ENCODE measurements at regions not wholly inside any gene's neighbourhood (a gene's known extent, or its start where the extent isn't known, plus 50 kb on each side); places are given as distances from the start of the nearest gene placed in this dataset.

- no peak for DNase-seq (ENCODE audit: low read depth in 2 of 2)
These were observed 639.7 kb downstream of the BNC2 start for GRCh38 chr9:16230731-16231130.

- no peak for DNase-seq (ENCODE audit: low read depth in 2 of 2)
These were observed 634.2 kb downstream of the BNC2 start for GRCh38 chr9:16236311-16236710.

- no peak for DNase-seq (ENCODE audit: low read depth in 2 of 2)
These were observed 633.6 kb downstream of the BNC2 start for GRCh38 chr9:16236882-16237281.

GRCh38 chr9:16238623-16239138, 631.8 kb downstream of the BNC2 start:
- DNase-seq (ENCODE audit: low read depth in 2 of 2), result no peak

- DNase-seq (ENCODE audit: low read depth in 2 of 2), result peak in 1 of 2 donors; percentile 22
These were observed 629.2 kb downstream of the BNC2 start for GRCh38 chr9:16241231-16241630.

- no peak for DNase-seq (ENCODE audit: low read depth in 2 of 2)
These were observed 626.7 kb downstream of the BNC2 start for GRCh38 chr9:16243798-16244197.

- no peak for DNase-seq (ENCODE audit: low read depth in 2 of 2)
These were observed 624.6 kb downstream of the BNC2 start for GRCh38 chr9:16245756-16246440.

- no peak for DNase-seq (ENCODE audit: low read depth in 2 of 2)
These were observed 623.7 kb downstream of the BNC2 start for GRCh38 chr9:16246785-16247184.

- no peak for DNase-seq (ENCODE audit: low read depth in 2 of 2)
These were observed 623.1 kb downstream of the BNC2 start for GRCh38 chr9:16247188-16247875.

GRCh38 chr9:16248822-16249221, 621.6 kb downstream of the BNC2 start:
- no peak for DNase-seq (ENCODE audit: low read depth in 2 of 2)

- DNase-seq (ENCODE audit: low read depth in 2 of 2), result no peak
These were observed 617.9 kb downstream of the BNC2 start for GRCh38 chr9:16252616-16253015.

- DNase-seq (ENCODE audit: low read depth in 2 of 2), result no peak
These were observed 615.8 kb downstream of the BNC2 start for GRCh38 chr9:16254674-16255073.

- DNase-seq (ENCODE audit: low read depth in 2 of 2), result no peak
These were observed 615.3 kb downstream of the BNC2 start for GRCh38 chr9:16255217-16255616.

GRCh38 chr9:16257604-16258003, 612.9 kb downstream of the BNC2 start:
- DNase-seq (ENCODE audit: low read depth in 2 of 2), result peak in 1 of 2 donors; percentile 22

- DNase-seq (ENCODE audit: low read depth in 2 of 2), result no peak
These were observed 612.3 kb downstream of the BNC2 start for GRCh38 chr9:16258191-16258590.

- peak in 1 of 2 donors; percentile 12 for DNase-seq (ENCODE audit: low read depth in 2 of 2)
These were observed 611.8 kb downstream of the BNC2 start for GRCh38 chr9:16258708-16259107.

- DNase-seq (ENCODE audit: low read depth in 2 of 2), result peak in 1 of 2 donors; percentile 12
These were observed 607.8 kb downstream of the BNC2 start for GRCh38 chr9:16262477-16263261.

GRCh38 chr9:16265688-16266087, 604.8 kb downstream of the BNC2 start:
- no peak for DNase-seq (ENCODE audit: low read depth in 2 of 2)

- no peak for DNase-seq (ENCODE audit: low read depth in 2 of 2)
These were observed 603.7 kb downstream of the BNC2 start for GRCh38 chr9:16266648-16267276.

- no peak for DNase-seq (ENCODE audit: low read depth in 2 of 2)
These were observed 603.0 kb downstream of the BNC2 start for GRCh38 chr9:16267281-16268066.
